Breast epithelium (tissue), 3 donors: ENCODE measurements at regions not wholly inside any gene's neighbourhood (a gene's known extent, or its start where the extent isn't known, plus 50 kb on each side); places are given as distances from the start of the nearest gene placed in this dataset.

Experiments used
- CTCF ChIP-seq, 3 donors: fragments of 450-650 bp; IDR thresholded peaks; one replicate each; pipeline ENCODE4 v1.5.1; 2016 to 2017; ENCODE audit warnings: antibody characterized with exemption in 3 of 3, mild to moderate bottlenecking in 3 of 3, moderate library complexity in 3 of 3
- POLR2A ChIP-seq: fragments of 450-650 bp; IDR thresholded peaks from one replicate; pipeline ENCODE4 v1.6.1; 2016; ENCODE audit warnings: antibody characterized with exemption, mild to moderate bottlenecking, moderate library complexity

GRCh38 chr6:97820400-97820799 lies 537.4 kb upstream of the MMS22L start:
- TF ChIP-seq CTCF (IDR thresholded peaks at IDR 0.05), result no peak
- TF ChIP-seq POLR2A, result no peak
